Astrocyte (in vitro differentiated cells and primary cell): ENCODE measurements at regions not wholly inside any gene's neighbourhood (a gene's known extent, or its start where the extent isn't known, plus 50 kb on each side); places are given as distances from the start of the nearest gene placed in this dataset.
"Not testable (repeated sequence)": the region's sequence is repeated elsewhere in the genome, so short reads cannot be mapped to it uniquely, and the experiment has no call there.

ENCODE experiments used
- CTCF ChIP-seq: IDR thresholded peaks from 2 replicates; pipeline ENCODE4 v1.5.1; 2011; ENCODE audit warnings: low read depth, mild to moderate bottlenecking, inconsistent platforms, low read length, moderate library complexity; ENCODE audit not compliant: insufficient read depth
- EZH2 ChIP-seq: IDR thresholded peaks from 2 replicates; pipeline ENCODE4 v1.6.1; 2012; ENCODE audit warnings: mild to moderate bottlenecking, low read length, inconsistent platforms; ENCODE audit not compliant: insufficient read depth

GRCh38 chr11:71782229-71782861 lies 50.7 kb upstream of the DEFB108B start:
- not testable (repeated sequence) for TF ChIP-seq CTCF, EZH2
